Skeletal muscle tissue (tissue), 3 donors: ENCODE measurements at regions not wholly inside any gene's neighbourhood (a gene's known extent, or its start where the extent isn't known, plus 50 kb on each side); places are given as distances from the start of the nearest gene placed in this dataset.
"Not testable (repeated sequence)": the region's sequence is repeated elsewhere in the genome, so short reads cannot be mapped to it uniquely, and the experiment has no call there.

Experiments used
- H3K27ac ChIP-seq: one replicate; pipeline ENCODE4 v1.7.0; 2013; ENCODE audit warnings: mild to moderate bottlenecking, low read depth, low read length, inconsistent platforms
- H3K27me3 ChIP-seq, 3 donors: one replicate each; pipeline ENCODE4 v1.7.0; 2013; ENCODE audit warnings: low read length in 3 of 3; ENCODE audit not compliant: control insufficient read depth in 3 of 3, insufficient read depth in 3 of 3
- H3K36me3 ChIP-seq, 3 donors: one replicate each; pipeline ENCODE4 v1.7.0; 2013; ENCODE audit warnings: low read length in 3 of 3; ENCODE audit not compliant: control insufficient read depth in 3 of 3, insufficient read depth in 3 of 3
- H3K4me1 ChIP-seq, 3 donors: one replicate each; pipeline ENCODE4 v1.7.0; 2013; ENCODE audit warnings: low read length in 3 of 3, mild to moderate bottlenecking in 3 of 3; ENCODE audit not compliant: control insufficient read depth in 3 of 3, insufficient read depth in 3 of 3
- H3K4me3 ChIP-seq, 3 donors: one replicate each; pipeline ENCODE4 v1.7.0; 2013; ENCODE audit warnings: low read length in 3 of 3
- H3K9ac ChIP-seq, 3 donors: one replicate each; pipeline ENCODE4 v1.7.0; 2013; ENCODE audit warnings: low read length in 3 of 3, mild to moderate bottlenecking in 3 of 3, moderate library complexity in 2 of 3, low read depth in 1 of 3
- H3K9me3 ChIP-seq, 3 donors: one replicate each; pipeline ENCODE4 v1.7.0; 2013; ENCODE audit warnings: low read length in 3 of 3; ENCODE audit not compliant: control insufficient read depth in 3 of 3
- donor health status: Osteomylitis.

DNA sequence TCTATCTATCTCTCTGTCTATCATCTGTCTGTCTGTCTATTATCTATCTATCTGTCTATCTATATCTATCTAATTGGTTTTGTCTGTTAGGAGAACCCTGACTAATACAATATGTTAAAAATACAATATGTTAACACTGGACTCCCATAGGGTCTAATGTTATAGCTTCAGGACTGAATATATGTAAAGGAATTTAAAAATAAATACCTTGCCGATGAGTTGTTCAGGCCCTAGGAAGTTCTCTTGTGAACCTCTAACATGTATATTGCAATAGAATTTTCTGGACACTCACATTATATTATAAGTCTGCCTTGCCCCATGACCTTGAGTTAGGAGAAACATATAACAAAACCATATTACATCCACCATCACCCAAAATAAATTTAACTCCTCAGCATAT lies 900.6 kb downstream of the NCAM2 start:
- H3K36me3 ChIP-seq: no peaks in the 10 kb centered on the region
- H3K4me3 ChIP-seq: no peak overlapping the region
- no peak overlapping the region for H3K9ac ChIP-seq
- no peaks in the 10 kb centered on the region for H3K27me3 ChIP-seq
- no peaks in the 10 kb centered on the region for H3K9me3 ChIP-seq
- H3K4me1 ChIP-seq: no peaks in the 10 kb centered on the region
- H3K27ac ChIP-seq: no peak overlapping the region

DNA sequence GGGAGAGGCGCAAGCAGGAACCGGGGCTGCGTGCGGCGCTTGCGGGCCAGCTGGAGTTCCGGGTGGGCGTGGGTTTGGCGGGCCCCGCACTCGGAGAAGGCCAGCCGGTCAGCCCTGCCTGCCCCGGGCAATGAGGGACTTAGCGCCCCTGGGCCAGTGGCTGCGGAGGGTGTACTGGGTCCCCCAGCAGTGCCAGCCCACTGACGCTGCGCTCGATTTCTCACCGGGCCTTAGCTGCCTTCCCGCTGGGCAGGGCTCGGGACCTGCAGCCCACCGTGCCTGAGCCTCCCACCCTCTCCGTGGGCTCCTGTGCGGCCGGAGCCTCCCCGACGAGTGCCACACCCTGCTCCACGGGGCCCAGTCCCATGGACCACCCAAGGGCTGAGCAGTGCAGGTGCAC lies 904.2 kb downstream of the NCAM2 start:
- H3K4me3 ChIP-seq, H3K36me3 ChIP-seq, H3K9ac ChIP-seq, H3K4me1 ChIP-seq, H3K27ac ChIP-seq, H3K9me3 ChIP-seq, H3K27me3 ChIP-seq: not testable (repeated sequence)

DNA sequence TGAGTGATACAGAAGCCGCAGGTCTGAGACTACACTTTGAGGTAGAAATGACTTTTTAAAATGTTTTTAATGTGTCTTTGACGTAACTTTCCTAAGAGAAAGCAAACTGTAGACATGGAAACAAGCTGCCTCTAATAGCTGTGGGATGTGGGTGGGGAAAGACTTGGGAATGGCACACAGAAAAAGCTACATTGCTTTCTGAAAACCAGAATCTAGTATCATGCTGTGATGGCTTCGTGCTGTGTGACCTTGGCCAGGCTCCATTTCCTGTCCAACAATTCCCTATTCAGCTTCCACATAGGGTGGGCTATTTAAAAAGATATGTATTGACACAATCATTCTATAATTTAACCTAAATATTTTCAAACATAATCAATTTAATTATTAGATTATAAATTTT lies 909.1 kb downstream of the NCAM2 start:
- Histone ChIP-seq H3K9ac (no peak overlapping the region), H3K27me3 (no peaks in the 10 kb centered on the region), H3K4me3 (no peak overlapping the region), H3K4me1 (no peaks in the 10 kb centered on the region), H3K27ac (no peak overlapping the region), H3K9me3 (peaks cover 0 to 2% (median 0%) of the 10 kb centered on the region in 3 donors), H3K36me3 (no peaks in the 10 kb centered on the region)

DNA sequence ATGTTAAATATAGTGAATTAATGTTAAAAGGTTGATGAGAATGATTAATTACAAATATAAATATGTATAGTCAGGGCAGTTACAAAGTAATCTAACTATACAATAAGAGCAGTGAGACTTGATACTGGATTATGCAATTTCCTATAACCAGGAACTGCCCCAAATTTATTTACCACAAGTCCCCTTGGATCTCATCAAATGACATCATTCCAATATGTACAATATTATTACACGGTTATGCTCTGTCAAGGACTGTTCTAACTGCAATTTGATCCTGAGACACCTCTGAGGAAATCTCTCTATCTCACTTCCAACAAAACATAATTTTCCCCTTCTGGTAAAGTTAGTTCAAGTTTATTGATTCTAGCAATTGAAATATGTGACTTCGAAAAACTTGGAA lies 917.6 kb downstream of the NCAM2 start:
- no peak overlapping the region for H3K4me3 ChIP-seq

DNA sequence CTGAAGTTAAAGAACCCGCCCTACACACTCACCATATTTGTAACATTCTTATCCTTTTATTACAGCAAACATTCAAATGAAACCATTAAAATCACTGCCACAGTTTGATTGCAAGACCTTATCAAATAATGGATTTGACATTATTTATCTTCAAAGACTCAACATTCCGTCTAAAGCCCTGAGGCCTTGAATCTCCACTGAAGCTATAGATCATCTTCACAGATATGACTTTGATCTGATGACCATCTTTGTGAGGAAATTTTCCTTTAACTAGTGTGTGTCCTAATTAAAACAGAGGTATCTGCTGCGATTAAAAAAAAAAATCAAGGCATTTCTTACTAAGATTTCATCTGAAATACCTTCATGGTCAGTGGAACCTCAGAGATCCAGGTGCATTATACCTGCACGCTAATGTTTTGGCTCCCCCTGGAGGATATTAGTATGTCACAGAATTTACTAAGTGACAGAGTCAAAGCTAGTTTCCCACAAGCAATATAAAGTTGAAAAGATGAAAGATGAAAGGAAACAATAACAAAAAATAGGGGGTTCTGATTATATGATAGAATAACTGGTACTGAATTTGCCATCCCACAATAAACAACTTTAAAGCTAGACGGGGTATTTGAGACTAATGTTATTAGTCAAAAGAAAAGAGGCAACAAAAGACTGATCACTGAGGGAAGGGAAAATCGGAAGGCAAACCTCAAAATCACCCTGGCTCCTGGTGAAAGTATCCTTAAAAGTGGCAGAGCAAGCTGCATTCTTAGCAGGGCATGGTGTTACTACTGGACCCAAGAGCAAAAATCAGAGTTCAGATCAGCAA lies 923.4 kb downstream of the NCAM2 start:
- no peak overlapping the region for H3K4me3 ChIP-seq
- H3K27ac ChIP-seq: no peak overlapping the region
- no peaks in the 10 kb centered on the region for H3K36me3 ChIP-seq
- no peaks in the 10 kb centered on the region for H3K9me3 ChIP-seq
- H3K9ac ChIP-seq: no peak overlapping the region
- H3K27me3 ChIP-seq: no peaks in the 10 kb centered on the region
- H3K4me1 ChIP-seq: no peaks in the 10 kb centered on the region

More for the DNA sequence above, 917.6 kb downstream of the NCAM2 start:
- no peaks in the 10 kb centered on the region for H3K27me3 ChIP-seq
- H3K27ac ChIP-seq: no peak overlapping the region
- H3K4me1 ChIP-seq: no peaks in the 10 kb centered on the region
- H3K9ac ChIP-seq: no peak overlapping the region
- H3K36me3 ChIP-seq: no peaks in the 10 kb centered on the region
- H3K9me3 ChIP-seq: no peaks in the 10 kb centered on the region

DNA sequence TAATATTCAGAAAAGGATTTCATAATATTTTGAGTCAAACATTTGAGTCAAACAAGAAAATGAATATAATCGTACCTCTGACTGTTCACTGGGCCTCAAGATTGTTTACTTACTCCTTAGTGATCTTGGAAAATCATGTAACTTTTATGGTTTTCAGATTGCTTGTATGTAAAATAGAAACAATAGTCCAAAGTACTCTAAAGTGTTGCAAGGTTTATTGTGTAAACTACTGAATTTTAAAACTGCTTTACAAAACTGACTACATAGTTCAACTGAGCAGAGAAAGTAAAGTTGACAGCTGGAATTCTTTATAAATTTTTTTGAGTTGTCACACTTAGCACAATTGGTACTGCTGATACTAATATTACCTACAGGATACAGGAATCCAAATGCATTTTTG lies 931.0 kb downstream of the NCAM2 start:
- Histone ChIP-seq H3K9ac (no peak overlapping the region), H3K9me3 (no peaks in the 10 kb centered on the region), H3K4me1 (no peaks in the 10 kb centered on the region), H3K4me3 (no peak overlapping the region), H3K27me3 (no peaks in the 10 kb centered on the region), H3K27ac (no peak overlapping the region), H3K36me3 (no peaks in the 10 kb centered on the region)

DNA sequence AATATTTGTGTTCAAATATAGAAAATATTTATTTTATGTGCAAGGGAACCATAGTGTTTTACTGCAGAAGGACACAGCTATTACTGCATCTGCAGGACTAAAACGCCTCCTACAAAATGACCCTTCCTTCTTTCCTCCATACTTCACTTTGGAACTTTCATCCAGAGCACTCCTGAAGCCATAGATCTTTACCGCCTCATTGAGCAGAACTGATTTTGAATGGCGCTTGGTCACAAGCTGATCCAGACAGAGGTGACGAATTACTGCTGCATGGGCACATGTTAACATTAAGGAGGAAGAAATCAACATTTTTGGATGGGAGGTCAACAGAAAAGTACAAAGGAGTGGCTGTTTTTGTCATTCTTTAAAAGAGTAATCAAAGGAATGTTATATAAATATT lies 931.6 kb downstream of the NCAM2 start:
- no peak overlapping the region for H3K27ac ChIP-seq
- no peak overlapping the region for H3K4me3 ChIP-seq
- no peaks in the 10 kb centered on the region for H3K27me3 ChIP-seq
- no peak overlapping the region for H3K9ac ChIP-seq
- no peaks in the 10 kb centered on the region for H3K9me3 ChIP-seq
- no peaks in the 10 kb centered on the region for H3K36me3 ChIP-seq
- H3K4me1 ChIP-seq: no peaks in the 10 kb centered on the region

DNA sequence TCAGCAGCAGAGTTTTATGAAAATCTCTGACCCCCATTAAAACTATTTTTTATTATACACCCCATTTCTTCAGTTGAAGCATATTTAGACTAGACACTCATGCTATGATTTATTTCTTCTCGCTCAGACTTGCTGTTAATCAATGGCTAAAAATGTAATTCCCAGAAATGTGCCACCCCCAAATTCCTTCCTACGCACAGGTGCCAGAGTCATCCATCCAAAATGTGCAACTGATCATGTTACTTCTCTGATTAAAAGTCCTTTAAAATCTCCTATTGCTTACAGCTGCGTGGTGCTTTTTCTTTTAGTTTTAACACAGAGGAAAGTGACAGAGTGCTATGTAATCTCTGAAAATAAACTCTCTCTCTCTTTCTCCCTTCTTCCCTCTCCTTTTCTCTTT lies 954.4 kb downstream of the NCAM2 start:
- no peaks in the 10 kb centered on the region for H3K4me1 ChIP-seq
- H3K36me3 ChIP-seq: no peaks in the 10 kb centered on the region
- no peak overlapping the region for H3K27ac ChIP-seq
- H3K9ac ChIP-seq: no peak overlapping the region
- no peak overlapping the region for H3K4me3 ChIP-seq
- H3K27me3 ChIP-seq: no peaks in the 10 kb centered on the region
- peaks cover 0 to 2% (median 0%) of the 10 kb centered on the region in 3 donors for H3K9me3 ChIP-seq

DNA sequence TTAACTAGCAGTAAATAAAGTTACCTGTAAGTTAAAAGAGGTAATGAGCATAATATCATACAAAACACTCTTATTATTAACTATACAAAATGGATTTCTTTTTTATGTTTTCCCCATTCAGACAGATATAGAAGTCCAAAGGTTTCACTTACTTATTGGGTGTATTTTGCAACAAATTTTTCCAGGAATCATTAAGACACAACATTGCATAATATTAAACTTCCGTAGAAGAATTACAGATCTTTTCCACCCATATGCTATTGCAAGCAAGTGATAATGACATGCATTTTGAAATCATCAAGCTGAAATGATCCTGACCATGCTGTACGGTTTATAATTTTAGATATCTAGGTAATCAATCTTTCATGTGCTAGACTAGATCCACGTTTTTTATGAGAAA lies 957.0 kb downstream of the NCAM2 start:
- H3K4me3 ChIP-seq: no peak overlapping the region
- H3K36me3 ChIP-seq: no peaks in the 10 kb centered on the region
- no peaks in the 10 kb centered on the region for H3K27me3 ChIP-seq
- H3K27ac ChIP-seq: no peak overlapping the region
- no peak overlapping the region for H3K9ac ChIP-seq
- no peaks in the 10 kb centered on the region for H3K9me3 ChIP-seq
- no peaks in the 10 kb centered on the region for H3K4me1 ChIP-seq

DNA sequence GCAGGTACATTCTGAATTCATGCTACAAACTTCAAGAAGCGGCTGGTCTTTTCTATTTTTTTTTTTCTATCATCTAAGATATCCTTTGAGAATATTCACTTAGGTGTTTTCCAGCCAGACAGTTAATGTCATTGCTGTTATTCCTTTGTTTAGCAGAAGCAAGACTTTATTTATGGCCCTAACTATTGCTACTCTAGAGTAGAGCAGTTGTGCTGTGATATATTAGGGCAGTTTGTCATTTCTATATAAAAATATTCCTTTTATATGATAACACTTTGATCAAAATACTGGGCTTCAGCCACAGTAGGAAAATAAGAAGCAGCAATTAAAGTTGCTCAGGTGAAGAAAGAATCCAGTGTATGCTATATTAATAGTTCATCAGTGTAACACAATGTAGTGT lies 959.3 kb downstream of the NCAM2 start:
- H3K27ac ChIP-seq: no peak overlapping the region

More for the DNA sequence above, 959.3 kb downstream of the NCAM2 start:
- Histone ChIP-seq H3K36me3 (no peaks in the 10 kb centered on the region), H3K9ac (no peak overlapping the region), H3K9me3 (no peaks in the 10 kb centered on the region), H3K4me1 (no peaks in the 10 kb centered on the region), H3K4me3 (no peak overlapping the region), H3K27me3 (no peaks in the 10 kb centered on the region)
